Peyer's patch (tissue), 4 donors: ENCODE measurements at regions not wholly inside any gene's neighbourhood (a gene's known extent, or its start where the extent isn't known, plus 50 kb on each side); places are given as distances from the start of the nearest gene placed in this dataset.

ENCODE experiments used
- DNase-seq, 3 donors: peaks; one replicate each; pipeline ENCODE4 v3.0.0-alpha.2; 2017 to 2019
- H3K27ac ChIP-seq, 4 donors: fragments of 200-600 bp; sonication (generic); one replicate each; pipeline ENCODE4 v1.5.1; 2016 to 2019
- H3K27me3 ChIP-seq, 2 donors: fragments of 200-600 bp; sonication (generic); one replicate each; pipeline ENCODE4 v1.5.1; 2019
- H3K36me3 ChIP-seq, 3 donors: fragments of 200-600 bp; sonication (generic); one replicate each; pipeline ENCODE4 v1.5.1; 2016 to 2019
- H3K4me1 ChIP-seq, 4 donors: fragments of 200-600 bp; sonication (generic); one replicate each; pipeline ENCODE4 v1.5.1; 2016 to 2019
- H3K4me3 ChIP-seq, 4 donors: fragments of 200-600 bp; sonication (generic); 1 replicate in 3 of 4; 2 replicates in 1 of 4; pipeline ENCODE4 v1.5.1; 2016 to 2019; ENCODE audit warnings: mild to moderate bottlenecking in 1 of 4
- H3K9me3 ChIP-seq, 4 donors: fragments of 200-600 bp; sonication (generic); one replicate each; pipeline ENCODE4 v1.5.1; 2016 to 2019; ENCODE audit warnings: mild to moderate bottlenecking in 1 of 4
- CTCF ChIP-seq, 6 experiments: fragments of 450-650 bp in 4 of 6; fragments of 200-600 bp in 2 of 6; sonication (generic) in 1 of 6; IDR thresholded peaks; one replicate each; pipeline ENCODE4 v1.5.1; 2017 to 2019; ENCODE audit warnings: antibody characterized with exemption in 6 of 6, mild to moderate bottlenecking in 3 of 6, moderate library complexity in 1 of 6
- POLR2A ChIP-seq, 2 donors: fragments of 450-650 bp; IDR thresholded peaks; one replicate each; pipeline ENCODE4 v1.5.1; 2017; ENCODE audit warnings: antibody characterized with exemption in 2 of 2, mild to moderate bottlenecking in 2 of 2, moderate library complexity in 2 of 2

GRCh38 chr15:66646799-66647198, 55.2 kb upstream of the SMAD6 start:
- Histone ChIP-seq H3K27ac (no peak overlapping the region), H3K36me3 (no peaks in the 10 kb centered on the region), H3K4me1 (peaks cover 0 to 13% (median 0%) of the 10 kb centered on the region in 4 donors), H3K9me3 (no peaks in the 10 kb centered on the region), H3K4me3 (no peak overlapping the region), H3K27me3 (no peaks in the 10 kb centered on the region)
- DNase-seq: no peak
- TF ChIP-seq CTCF (IDR thresholded peaks at IDR 0.05) (no peak), POLR2A (IDR thresholded peaks at IDR 0.05) (no peak)

GRCh38 chr15:66647358-66647757, 54.7 kb upstream of the SMAD6 start:
- no peak for DNase-seq
- Histone ChIP-seq H3K9me3 (no peaks in the 10 kb centered on the region), H3K27ac (no peak overlapping the region)

GRCh38 chr15:66648588-66648987, 53.4 kb upstream of the SMAD6 start:
- TF ChIP-seq POLR2A (IDR thresholded peaks at IDR 0.05) (no peak), CTCF (IDR thresholded peaks at IDR 0.05) (no peak)
- no peaks in the 10 kb centered on the region for H3K9me3 ChIP-seq
- H3K27me3 ChIP-seq: no peaks in the 10 kb centered on the region
- H3K36me3 ChIP-seq: no peaks in the 10 kb centered on the region
- H3K27ac ChIP-seq: no peak overlapping the region
- no peak overlapping the region for H3K4me3 ChIP-seq
- DNase-seq: no peak
- H3K4me1 ChIP-seq: peaks cover 0 to 6% (median 0%) of the 10 kb centered on the region in 4 donors

More at GRCh38 chr15:66647358-66647757, 54.7 kb upstream of the SMAD6 start:
- TF ChIP-seq POLR2A (IDR thresholded peaks at IDR 0.05) (no peak), CTCF (IDR thresholded peaks at IDR 0.05) (no peak)
- peaks cover 0 to 11% (median 0%) of the 10 kb centered on the region in 4 donors for H3K4me1 ChIP-seq
- H3K4me3 ChIP-seq: no peak overlapping the region
- H3K36me3 ChIP-seq: no peaks in the 10 kb centered on the region
- H3K27me3 ChIP-seq: no peaks in the 10 kb centered on the region

GRCh38 chr15:66649235-66649984, 52.6 kb upstream of the SMAD6 start:
- DNase-seq: no peak
- H3K27me3 ChIP-seq: no peaks in the 10 kb centered on the region

GRCh38 chr15:66650433-66650832, 51.6 kb upstream of the SMAD6 start:
- peaks cover 0 to 8% (median 0%) of the 10 kb centered on the region in 4 donors for H3K4me1 ChIP-seq
- no peak for DNase-seq
- H3K27me3 ChIP-seq: no peaks in the 10 kb centered on the region
- H3K36me3 ChIP-seq: no peaks in the 10 kb centered on the region
- no peak overlapping the region for H3K27ac ChIP-seq
- H3K4me3 ChIP-seq: no peak overlapping the region
- TF ChIP-seq CTCF (IDR thresholded peaks at IDR 0.05) (no peak), POLR2A (IDR thresholded peaks at IDR 0.05) (no peak)
- H3K9me3 ChIP-seq: no peaks in the 10 kb centered on the region

More at GRCh38 chr15:66649235-66649984, 52.6 kb upstream of the SMAD6 start:
- Histone ChIP-seq H3K9me3 (no peaks in the 10 kb centered on the region), H3K4me3 (no peak overlapping the region), H3K27ac (no peak overlapping the region), H3K4me1 (peaks cover 0 to 2% (median 0%) of the 10 kb centered on the region in 4 donors), H3K36me3 (no peaks in the 10 kb centered on the region)
- TF ChIP-seq CTCF (IDR thresholded peaks at IDR 0.05) (no peak), POLR2A (IDR thresholded peaks at IDR 0.05) (no peak)
